ENCODE measurements at regions not wholly inside any gene's neighbourhood (a gene's known extent, or its start where the extent isn't known, plus 50 kb on each side); places are given as distances from the start of the nearest gene placed in this dataset.

- ATAC-seq, result no peak
- Mint-ChIP-seq H3K27me3 (no peaks in the 10 kb centered on the region), H3K36me3 (ENCODE audit: low read depth) (no peaks in the 10 kb centered on the region), H3K4me3 (no peak overlapping the region), H3K27ac (no peak overlapping the region), H3K4me1 (no peaks in the 10 kb centered on the region)
- DNase-seq, result no peak
- H3K9me3 ChIP-seq (ENCODE audit: control insufficient read depth, low read length, poor library complexity, severe bottlenecking), result no peaks in the 10 kb centered on the region
These were observed 162.7 kb upstream of the NT5C1B start for GRCh38 chr2:18752022-18752493.

DNA sequence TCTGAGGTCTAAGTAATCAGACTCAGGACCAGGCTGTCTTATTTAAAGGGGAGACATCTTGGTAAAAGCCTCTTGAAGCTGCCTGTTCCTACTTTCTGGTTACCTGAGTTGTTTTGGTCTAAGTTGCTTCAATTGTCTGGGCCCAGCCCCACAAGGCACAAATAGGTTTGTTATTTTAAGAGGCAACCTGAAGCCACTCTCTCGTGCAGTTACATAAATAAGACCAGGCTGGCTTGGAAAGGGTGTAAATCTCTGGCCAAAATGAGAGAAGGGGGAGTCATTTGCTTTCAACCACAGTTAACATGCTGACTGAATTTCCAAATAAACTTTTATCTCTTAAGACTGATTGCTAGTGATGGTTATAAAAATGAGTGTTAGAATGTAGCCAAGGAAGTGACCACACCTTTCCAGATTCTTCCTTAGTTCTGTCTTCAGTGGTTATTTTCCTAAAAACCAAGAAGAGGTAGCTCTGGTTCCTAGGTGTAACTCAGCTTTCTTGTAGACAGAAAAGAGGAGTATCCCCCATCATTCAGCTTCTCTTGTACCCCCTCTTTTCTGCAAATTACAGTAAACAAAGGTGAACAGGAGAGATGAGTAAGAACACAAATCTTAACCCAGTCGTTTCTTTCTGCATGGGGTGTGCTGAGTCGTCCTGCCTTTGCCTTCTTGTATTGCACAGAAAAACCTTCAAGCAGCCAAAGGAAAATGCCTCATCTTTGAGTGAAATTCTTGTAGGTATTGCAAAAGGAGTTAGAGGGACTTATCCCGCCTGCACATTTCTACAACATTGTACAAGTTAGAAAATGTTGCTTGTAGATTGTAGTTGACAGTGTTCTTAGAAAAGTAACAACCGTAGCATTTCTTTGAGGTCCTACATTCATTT lies 161.5 kb upstream of the NT5C1B start:
- H3K4me3 Mint-ChIP-seq, result no peak overlapping the region

DNA sequence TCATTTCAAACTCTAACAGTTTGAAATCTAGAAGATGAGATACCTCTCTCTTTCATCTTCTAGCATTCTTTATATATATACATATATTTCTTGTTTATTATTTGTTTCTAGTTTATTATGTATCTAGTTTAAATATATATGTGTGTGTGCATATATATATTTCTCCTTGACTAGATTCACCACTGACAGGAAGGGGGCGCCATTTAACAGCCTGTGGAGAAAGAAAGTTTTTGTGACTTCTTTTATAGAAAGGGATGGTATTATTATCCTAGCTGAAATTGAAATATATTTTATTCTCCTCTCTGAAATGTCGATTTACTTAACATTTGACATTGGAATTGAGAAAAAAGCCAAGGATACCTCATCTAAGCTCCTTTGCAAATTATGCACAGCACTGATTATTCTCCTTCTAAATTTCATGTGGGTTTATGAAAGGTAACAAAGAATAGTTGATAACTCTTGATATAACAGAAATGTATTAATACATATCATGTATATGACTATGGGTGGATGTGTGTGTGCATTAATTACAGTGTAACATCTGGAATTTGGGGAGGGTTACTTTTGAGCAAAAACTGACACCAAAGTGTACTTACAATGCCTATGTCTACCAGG lies 160.7 kb upstream of the NT5C1B start:
- ATAC-seq, result no peak
- no peaks in the 10 kb centered on the region for H3K36me3 Mint-ChIP-seq (ENCODE audit: low read depth)
- no peaks in the 10 kb centered on the region for H3K9me3 ChIP-seq (ENCODE audit: control insufficient read depth, low read length, poor library complexity, severe bottlenecking)
- DNase-seq, result peak in 1 of 3 donors; percentile 11
- no peak overlapping the region for H3K4me3 Mint-ChIP-seq
- H3K27ac Mint-ChIP-seq, result no peak overlapping the region
- H3K4me1 Mint-ChIP-seq, result no peaks in the 10 kb centered on the region
- H3K27me3 Mint-ChIP-seq, result no peaks in the 10 kb centered on the region

More for the DNA sequence above, 161.5 kb upstream of the NT5C1B start:
- no peaks in the 10 kb centered on the region for H3K9me3 ChIP-seq (ENCODE audit: control insufficient read depth, low read length, poor library complexity, severe bottlenecking)
- Mint-ChIP-seq H3K4me1 (no peaks in the 10 kb centered on the region), H3K36me3 (ENCODE audit: low read depth) (no peaks in the 10 kb centered on the region), H3K27ac (no peak overlapping the region), H3K27me3 (no peaks in the 10 kb centered on the region)
- ATAC-seq, result no peak
- no peak for DNase-seq

GRCh38 chr2:18745431-18746272 lies 156.3 kb upstream of the NT5C1B start:
- ATAC-seq, result no peak
- Mint-ChIP-seq H3K4me1 (no peaks in the 10 kb centered on the region), H3K36me3 (ENCODE audit: low read depth) (no peaks in the 10 kb centered on the region)

DNA sequence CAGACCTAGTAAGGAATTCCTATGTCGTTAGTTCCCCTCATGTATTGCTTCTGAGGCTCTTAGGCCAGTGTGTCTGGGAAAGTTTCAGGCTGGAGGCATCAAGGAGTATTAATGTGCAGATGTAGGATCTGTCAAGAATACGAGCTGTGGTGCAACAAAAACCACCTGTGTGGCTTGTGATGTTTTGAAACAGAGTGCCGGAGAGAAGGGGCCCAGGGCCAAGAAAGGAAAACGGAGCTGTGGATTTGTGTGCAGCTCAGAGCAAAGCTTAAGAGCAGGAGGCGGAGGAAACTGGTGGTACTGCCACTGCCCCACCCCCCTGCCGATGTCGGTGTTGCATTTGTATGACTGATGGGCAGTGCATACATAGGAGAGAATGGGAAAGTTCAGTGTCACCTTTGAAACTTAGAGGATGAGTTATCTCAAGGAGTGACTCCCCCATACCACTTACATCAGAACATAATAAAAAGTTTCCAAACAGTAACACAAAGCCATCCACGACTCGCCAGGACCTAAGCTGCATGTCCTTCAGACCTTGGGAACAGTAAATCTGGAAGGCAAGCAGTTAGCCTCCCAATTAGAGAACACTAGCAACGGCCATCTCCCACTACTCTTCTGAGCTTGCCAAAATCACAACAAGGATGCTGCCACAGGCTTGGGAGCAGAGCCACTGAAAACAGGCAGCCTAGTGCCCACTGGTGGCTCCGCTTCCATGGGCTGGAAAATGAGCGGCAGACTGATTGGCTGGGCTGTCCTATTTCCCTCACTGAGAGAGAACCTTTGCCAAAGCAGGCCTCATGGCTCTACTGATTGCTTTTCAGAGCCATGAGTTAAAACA lies 152.7 kb upstream of the NT5C1B start:
- no peaks in the 10 kb centered on the region for H3K9me3 ChIP-seq (ENCODE audit: control insufficient read depth, low read length, poor library complexity, severe bottlenecking)
- Mint-ChIP-seq H3K36me3 (ENCODE audit: low read depth) (no peaks in the 10 kb centered on the region), H3K27me3 (no peaks in the 10 kb centered on the region), H3K4me1 (no peaks in the 10 kb centered on the region), H3K27ac (no peak overlapping the region), H3K4me3 (no peak overlapping the region)
- DNase-seq (no peak), ATAC-seq (no peak)

More at GRCh38 chr2:18745431-18746272, 156.3 kb upstream of the NT5C1B start:
- H3K4me3 Mint-ChIP-seq, result no peak overlapping the region
- DNase-seq, result no peak
- no peaks in the 10 kb centered on the region for H3K27me3 Mint-ChIP-seq
- H3K27ac Mint-ChIP-seq, result no peak overlapping the region
- no peaks in the 10 kb centered on the region for H3K9me3 ChIP-seq (ENCODE audit: control insufficient read depth, low read length, poor library complexity, severe bottlenecking)

DNA sequence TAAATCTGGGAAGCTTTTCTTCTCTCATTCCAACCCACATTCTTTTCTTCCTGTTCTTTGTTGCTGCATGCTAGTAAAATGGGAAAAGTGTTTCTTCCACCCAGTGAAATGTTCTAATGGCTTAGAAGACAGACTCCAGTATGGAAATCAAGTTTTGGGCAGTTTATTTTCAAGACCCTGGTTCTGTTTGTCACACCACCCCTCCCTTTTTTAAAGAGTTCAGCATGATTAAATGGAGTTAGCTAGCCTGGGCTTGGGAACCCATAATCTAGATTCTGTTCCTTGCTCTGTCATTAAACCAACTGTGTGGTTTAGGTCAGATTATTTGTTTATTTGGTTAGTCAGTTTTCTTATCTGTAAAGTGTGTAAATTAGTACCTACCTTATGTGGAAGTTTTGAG lies 151.8 kb upstream of the NT5C1B start:
- Mint-ChIP-seq H3K27me3 (no peaks in the 10 kb centered on the region), H3K4me3 (no peak overlapping the region), H3K27ac (no peak overlapping the region), H3K36me3 (ENCODE audit: low read depth) (no peaks in the 10 kb centered on the region), H3K4me1 (no peaks in the 10 kb centered on the region)
- DNase-seq (no peak), ATAC-seq (no peak)
- no peaks in the 10 kb centered on the region for H3K9me3 ChIP-seq (ENCODE audit: control insufficient read depth, low read length, poor library complexity, severe bottlenecking)

DNA sequence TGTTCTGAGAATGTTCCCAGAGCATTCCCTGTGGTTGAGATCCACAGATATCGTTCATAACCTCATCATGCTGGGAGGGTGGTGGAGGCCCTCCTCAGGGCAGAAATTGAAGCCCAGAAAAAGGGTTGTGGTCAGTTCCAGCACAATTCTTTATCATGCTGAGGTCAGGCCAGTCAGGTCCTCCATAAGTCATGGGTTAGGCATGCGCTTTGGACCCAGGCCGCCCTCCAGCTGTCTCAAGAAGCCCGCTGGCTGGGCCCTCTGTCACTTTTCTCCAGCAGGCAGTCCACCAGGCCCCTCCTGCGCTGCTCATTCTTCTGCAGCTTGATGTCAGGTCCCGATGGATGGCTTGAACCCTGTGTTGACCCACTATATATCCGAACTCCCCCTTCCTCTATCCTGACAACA lies 151.1 kb upstream of the NT5C1B start:
- H3K4me3 Mint-ChIP-seq, result no peak overlapping the region
- no peak overlapping the region for H3K27ac Mint-ChIP-seq
- ATAC-seq (no peak), DNase-seq (no peak)
- no peaks in the 10 kb centered on the region for H3K27me3 Mint-ChIP-seq
- no peaks in the 10 kb centered on the region for H3K36me3 Mint-ChIP-seq (ENCODE audit: low read depth)
- H3K9me3 ChIP-seq (ENCODE audit: control insufficient read depth, low read length, poor library complexity, severe bottlenecking), result no peaks in the 10 kb centered on the region
- H3K4me1 Mint-ChIP-seq, result no peaks in the 10 kb centered on the region

DNA sequence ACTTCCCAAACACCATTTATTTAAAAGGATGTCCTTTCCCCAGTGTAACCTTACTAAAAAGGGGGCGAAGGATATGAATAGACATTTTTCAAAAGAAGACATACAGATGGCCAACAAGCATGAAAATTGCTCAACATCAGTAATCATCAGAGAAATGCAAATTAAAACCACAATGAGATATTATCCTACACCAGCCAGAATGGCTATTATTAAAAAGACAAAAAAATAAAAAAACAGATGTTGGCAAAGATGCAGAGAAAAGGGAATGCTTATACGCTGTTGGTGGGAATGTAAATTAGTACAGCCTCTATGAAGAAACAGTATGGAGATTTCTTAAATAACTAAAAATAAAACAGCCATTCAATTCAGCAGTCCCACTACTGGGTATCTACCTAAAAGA lies 142.3 kb upstream of the NT5C1B start:
- ATAC-seq, result no peak
- no peaks in the 10 kb centered on the region for H3K27me3 Mint-ChIP-seq
- H3K4me1 Mint-ChIP-seq, result no peaks in the 10 kb centered on the region
- H3K36me3 Mint-ChIP-seq (ENCODE audit: low read depth), result peaks cover 7% of the 10 kb centered on the region
- DNase-seq, result no peak
- peaks cover 3% of the 10 kb centered on the region for H3K9me3 ChIP-seq (ENCODE audit: control insufficient read depth, low read length, poor library complexity, severe bottlenecking)
- H3K27ac Mint-ChIP-seq, result no peak overlapping the region
- no peak overlapping the region for H3K4me3 Mint-ChIP-seq

DNA sequence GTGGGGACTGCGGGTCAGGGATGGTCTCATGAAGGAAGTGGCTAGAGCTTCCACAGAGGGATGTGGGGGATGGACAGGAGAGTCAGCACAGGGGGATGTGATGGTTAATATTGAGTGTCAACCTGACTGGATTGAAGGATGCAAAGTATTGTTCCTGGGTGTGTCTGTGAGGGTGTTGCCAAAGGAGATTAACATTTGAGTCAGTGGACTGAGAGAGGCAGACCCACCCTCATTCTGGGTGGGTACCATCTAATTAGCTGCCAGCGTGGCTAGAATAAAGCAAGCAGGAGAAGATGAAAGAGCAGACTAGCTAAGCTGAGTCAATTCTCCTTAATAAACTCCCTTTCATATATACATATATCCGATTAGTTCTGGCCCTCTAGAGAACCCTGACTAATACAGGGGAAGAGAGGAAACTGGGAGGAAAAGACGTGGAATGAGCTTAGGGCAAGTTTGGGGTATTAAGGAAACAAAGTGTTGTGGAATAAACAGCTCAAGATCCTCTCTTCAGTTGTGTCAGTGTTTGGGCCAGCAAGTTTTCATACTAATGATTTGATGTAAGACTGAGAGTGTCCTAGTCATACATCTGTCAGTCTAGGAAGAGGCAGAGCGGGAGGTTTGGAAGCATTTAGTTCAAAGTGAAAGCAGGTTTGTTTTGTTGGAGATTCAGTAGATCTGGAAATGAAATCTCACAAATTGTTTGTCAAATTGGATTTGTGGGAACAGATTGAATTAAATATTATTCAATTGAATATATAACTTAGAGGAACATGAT lies 135.2 kb upstream of the NT5C1B start:
- no peak for ATAC-seq
- Mint-ChIP-seq H3K4me3 (no peak overlapping the region), H3K36me3 (ENCODE audit: low read depth) (peaks cover 5% of the 10 kb centered on the region), H3K27ac (no peak overlapping the region), H3K27me3 (no peaks in the 10 kb centered on the region), H3K4me1 (no peaks in the 10 kb centered on the region)
- DNase-seq, result no peak
- H3K9me3 ChIP-seq (ENCODE audit: control insufficient read depth, low read length, poor library complexity, severe bottlenecking), result no peaks in the 10 kb centered on the region

DNA sequence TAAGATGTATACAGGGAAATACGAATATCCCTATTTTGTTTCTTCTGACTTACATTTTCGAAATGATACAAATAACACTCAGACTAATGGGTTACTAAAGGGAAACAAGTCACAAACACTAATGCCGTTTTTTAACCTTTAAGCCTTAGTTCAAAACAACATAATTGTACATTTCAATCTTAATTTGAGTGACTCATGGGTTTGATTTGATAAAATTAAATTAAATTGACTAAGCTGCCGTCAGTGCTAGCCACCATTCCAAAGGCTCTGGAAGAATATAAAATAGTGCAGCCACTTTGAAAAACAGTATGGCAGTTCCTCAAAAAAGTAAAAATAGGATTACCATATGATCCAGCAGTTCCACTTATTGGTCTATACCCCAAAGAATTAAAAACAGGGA lies 133.8 kb upstream of the NT5C1B start:
- Mint-ChIP-seq H3K27ac (no peak overlapping the region), H3K4me3 (no peak overlapping the region), H3K36me3 (ENCODE audit: low read depth) (peaks cover 5% of the 10 kb centered on the region), H3K4me1 (no peaks in the 10 kb centered on the region), H3K27me3 (no peaks in the 10 kb centered on the region)
- H3K9me3 ChIP-seq (ENCODE audit: control insufficient read depth, low read length, poor library complexity, severe bottlenecking), result no peaks in the 10 kb centered on the region
- ATAC-seq, result no peak
- DNase-seq, result no peak

GRCh38 chr2:18722101-18722500 lies 132.7 kb upstream of the NT5C1B start:
- Mint-ChIP-seq H3K36me3 (ENCODE audit: low read depth) (peaks cover 5% of the 10 kb centered on the region), H3K27me3 (no peaks in the 10 kb centered on the region), H3K27ac (no peak overlapping the region), H3K4me3 (no peak overlapping the region), H3K4me1 (no peaks in the 10 kb centered on the region)
- DNase-seq (no peak), ATAC-seq (no peak)
- H3K9me3 ChIP-seq (ENCODE audit: control insufficient read depth, low read length, poor library complexity, severe bottlenecking), result no peaks in the 10 kb centered on the region
